T-helper 22 cell (primary cell): ENCODE measurements at regions not wholly inside any gene's neighbourhood (a gene's known extent, or its start where the extent isn't known, plus 50 kb on each side); places are given as distances from the start of the nearest gene placed in this dataset.

Experiments
- DNase-seq: peaks from one replicate; pipeline ENCODE4 v3.0.0-alpha.2; 2020; ENCODE audit warnings: low read depth

- DNase-seq = no peak
Observed at GRCh38 chr10:43735907-43736306, 87.2 kb upstream of the ZNF32 start.

- DNase-seq = no peak
Observed at GRCh38 chr10:43734716-43735115, 86.0 kb upstream of the ZNF32 start.

GRCh38 chr10:43731486-43731885, 82.8 kb upstream of the ZNF32 start:
- DNase-seq = no peak

DNA sequence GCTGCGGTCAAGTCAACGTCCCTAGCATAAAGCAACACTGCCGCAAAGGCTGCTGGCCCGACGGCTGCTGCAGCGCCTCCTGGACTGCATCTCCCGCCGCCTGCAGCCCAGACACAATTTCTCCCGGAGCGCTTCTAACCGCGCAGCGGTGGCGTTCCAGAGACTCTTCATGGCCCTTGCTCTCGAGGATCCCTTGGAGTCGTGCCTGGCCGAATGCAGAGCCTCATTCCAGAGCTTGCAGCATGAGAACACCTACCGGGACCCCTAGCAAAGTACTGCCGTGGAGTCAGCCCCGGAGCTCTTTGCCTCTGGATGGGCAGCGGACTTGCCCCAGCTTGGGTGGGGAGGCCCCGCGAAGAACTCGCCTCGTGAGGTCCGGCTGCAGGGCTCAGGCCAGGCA, 79.7 kb upstream of the ZNF32 start:
- no peak for DNase-seq

GRCh38 chr10:43727935-43728334, 79.3 kb upstream of the ZNF32 start:
- no peak for DNase-seq

DNA sequence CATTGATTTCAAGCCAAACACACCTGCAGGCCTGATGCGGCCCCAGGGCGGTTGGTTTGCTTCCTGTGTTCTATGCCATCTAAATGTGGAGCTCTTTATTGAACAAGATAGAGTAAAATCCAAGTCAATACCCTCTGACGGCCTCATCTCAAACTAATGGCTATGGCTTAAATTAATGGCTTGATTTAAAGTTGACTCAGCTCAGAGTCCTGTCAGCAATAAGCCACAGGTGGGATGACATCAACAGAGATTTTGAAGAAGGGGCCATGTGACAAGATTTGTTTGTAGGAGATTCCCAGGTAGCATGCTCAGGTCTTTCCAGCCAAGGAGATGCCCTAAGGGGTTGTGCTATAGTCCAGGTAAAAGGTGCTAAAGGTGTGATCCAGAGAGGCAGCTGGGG, 66.7 kb upstream of the ZNF32 start:
- no peak for DNase-seq

DNA sequence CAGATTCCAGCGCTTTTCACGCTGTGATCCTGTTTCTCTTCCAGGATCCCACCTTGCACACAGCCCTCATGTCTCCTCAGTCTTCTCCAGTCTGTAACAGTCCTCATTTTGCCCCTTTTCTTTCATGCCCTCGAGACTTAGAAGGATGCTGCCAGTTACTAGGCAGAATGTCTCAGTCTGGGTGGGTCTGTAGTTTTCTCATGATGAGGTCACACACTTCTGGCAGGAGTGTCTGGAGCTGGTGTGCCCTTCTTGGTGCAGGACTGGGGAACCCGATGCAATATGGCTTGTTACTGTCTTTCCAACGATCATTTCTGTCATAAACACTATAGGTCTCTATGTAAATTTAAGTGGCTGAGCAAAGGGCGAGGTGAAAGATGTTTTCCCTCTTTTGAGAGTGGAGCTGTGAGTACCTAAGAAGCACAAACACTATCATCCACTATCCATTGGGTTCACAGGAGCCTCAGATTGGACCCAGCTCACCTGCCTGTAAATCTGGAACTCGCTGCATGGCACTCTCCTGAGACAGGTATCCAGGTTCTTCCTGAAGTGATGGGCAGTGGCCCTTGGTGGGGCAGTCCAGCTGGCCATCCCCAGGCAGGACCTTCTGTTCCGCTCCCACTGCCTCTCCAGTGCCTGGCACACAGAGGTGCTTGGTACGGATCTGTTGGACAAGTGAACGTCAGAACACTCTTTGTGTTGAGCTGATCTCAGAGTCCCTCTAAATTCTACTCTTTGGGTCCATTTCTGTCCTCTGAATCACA, 64.3 kb upstream of the ZNF32 start:
- no peak for DNase-seq

DNA sequence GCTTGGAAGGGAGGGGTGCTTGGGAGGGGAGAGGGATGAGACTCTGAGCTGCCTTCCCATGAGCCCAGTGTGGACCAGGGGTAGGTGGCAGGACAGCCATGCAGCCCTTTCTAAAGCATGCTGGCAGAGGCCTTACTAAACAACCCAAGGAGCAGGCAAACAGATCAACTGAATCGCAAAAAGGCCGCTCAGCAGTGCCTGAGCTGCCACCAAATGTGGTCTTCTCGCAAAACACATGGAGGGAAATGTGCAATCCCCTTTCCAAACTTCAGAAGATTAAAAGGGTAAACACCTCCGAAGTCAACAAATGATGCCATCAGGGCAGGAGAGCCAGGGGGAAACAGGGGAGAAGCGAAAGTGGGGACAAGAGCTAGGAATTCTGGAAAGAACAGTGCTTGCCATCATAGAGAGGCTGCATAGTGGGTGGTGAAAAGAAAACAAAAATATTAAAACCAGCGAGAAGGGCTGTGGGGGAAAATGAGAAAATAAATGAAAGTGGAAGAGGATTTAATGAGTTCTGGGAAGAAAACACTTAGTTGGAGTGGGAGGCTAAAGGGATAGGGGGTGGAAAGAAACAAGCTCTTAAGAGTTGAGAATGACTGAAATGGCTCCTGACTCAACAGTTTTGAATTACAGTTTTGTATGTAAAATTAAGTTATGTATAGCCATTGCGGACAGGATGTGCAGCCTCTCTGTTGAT, 62.2 kb upstream of the ZNF32 start:
- no peak for DNase-seq

DNA sequence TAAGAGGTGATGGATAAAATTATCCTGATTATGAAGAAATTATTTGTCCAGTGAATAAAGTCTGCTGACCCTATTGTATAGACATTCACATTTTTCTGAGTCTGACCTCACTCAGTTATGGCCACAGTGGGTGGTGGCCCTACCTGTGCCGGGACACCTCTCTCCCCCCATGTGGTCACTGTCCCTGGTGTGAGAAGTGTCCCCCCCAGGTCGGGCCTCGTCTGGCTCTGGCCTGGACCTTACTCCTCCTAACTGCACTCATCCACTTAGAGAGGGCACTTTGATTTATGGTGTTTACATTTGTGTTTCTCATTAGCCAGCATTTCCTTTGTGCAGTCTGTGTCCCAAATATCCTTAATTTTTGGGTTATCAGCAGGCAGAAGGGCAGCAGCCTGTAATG, 59.6 kb upstream of the ZNF32 start:
- DNase-seq = no peak

DNA sequence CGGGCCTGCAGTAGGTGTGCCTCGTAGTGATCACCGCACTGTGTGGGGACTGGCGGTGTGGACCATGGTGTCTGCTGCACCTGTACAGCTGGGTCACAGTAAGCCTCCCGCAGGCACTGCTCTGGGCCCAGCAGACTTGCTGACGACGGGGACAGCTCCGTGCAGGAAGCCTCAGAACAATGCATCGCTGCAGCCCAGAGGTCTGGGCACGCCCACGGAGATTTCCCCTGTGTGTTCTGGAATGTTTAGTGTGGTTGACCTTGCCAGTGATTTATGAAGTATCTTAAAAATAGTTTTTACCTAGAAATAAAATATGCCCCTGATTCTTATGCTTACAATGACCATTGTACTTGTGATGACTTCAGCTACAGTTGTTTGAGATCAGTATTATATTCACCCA, 59.1 kb upstream of the ZNF32 start:
- DNase-seq = no peak

DNA sequence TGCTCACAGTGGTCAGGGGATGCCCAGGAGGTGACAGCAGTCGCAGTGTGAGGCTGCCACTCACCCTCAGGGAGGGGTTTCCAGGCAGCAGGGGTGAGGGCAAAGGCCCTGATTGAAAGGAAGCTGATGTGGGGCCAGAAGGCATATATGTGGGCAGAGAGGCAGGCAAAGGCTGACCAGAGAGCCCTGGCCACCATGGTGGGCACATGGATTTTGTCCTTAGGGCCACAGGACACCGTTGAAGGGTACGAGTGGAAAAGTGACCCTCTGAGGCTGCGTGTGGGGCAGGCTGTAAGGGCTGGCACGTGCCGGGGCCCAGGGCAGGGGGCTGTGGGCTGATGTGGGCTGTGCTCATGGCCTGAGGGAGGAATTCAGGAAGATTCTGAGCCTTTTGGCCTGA, 57.5 kb upstream of the ZNF32 start:
- DNase-seq = no peak

DNA sequence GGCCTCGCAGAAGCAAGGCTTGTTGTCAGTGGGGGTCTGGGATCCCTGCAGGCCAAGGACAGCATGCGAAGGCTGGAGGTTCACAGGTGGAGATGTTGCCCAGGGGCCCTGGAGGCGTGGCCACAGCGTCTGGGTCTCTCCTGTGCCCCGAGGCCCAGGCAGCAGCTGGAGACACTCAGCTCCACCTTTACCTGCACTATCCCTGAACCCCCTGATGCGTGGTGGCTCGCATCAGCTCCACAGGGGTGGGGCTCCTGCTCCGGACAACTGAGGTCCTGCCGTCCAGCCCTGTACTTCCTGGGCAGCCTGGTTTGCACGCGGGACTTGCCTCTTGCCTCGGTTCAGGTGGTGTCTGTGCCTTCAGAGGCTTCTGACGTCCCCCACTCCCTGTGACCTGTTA, 54.6 kb upstream of the ZNF32 start:
- no peak for DNase-seq

- DNase-seq = no peak
Observed at GRCh38 chr10:43702936-43703281, 54.2 kb upstream of the ZNF32 start.

- DNase-seq = no peak
Observed at GRCh38 chr10:43702213-43702935, 53.7 kb upstream of the ZNF32 start.

GRCh38 chr10:43701295-43701694, 52.6 kb upstream of the ZNF32 start:
- no peak for DNase-seq

DNA sequence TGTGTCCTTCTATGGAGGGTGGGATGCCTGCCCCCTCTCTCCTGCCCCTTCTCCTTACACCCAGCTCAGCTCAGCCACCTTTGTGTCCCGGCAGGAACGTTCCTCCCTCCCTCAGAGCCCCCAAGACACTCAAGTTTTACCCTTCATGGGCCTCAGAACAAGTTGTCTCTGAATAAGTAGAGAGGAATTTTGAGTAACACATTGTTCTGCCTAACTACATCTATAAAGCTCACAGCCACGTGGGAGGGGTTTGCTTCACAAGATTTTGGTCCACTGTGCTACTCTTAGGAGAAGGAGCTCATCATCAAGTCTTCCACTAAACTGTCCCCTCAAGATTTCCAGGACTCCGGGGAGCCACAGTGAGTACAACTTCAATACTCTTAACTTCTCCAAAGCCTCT, 51.6 kb upstream of the ZNF32 start:
- DNase-seq = no peak

GRCh38 chr10:43699516-43699915, 50.8 kb upstream of the ZNF32 start:
- no peak for DNase-seq
